ENCODE measurements at regions not wholly inside any gene's neighbourhood (a gene's known extent, or its start where the extent isn't known, plus 50 kb on each side); places are given as distances from the start of the nearest gene placed in this dataset.

GRCh38 chr20:10940941-10941340 is 267.1 kb upstream of the JAG1 start (continued):
- TF ChIP-seq E2F4 (IDR thresholded peaks at IDR 0.05; ENCODE audit: low read depth, low read length) (no peak), RAD21 (IDR thresholded peaks at IDR 0.05; ENCODE audit: insufficient read depth, low read depth, low read length) (no peak), IKZF1 (conservative IDR thresholded peaks at IDR 0.05) (peak; percentile 34), JUND (IDR thresholded peaks at IDR 0.05; ENCODE audit: low read depth, low read length) (no peak), SKIL (IDR thresholded peaks at IDR 0.05; ENCODE audit: low read depth, poor library complexity, severe bottlenecking) (peak; percentile 65), NFXL1 (IDR thresholded peaks at IDR 0.05; ENCODE audit: borderline replicate concordance) (no peak), RELA (IDR thresholded peaks at IDR 0.05; ENCODE audit: borderline replicate concordance, partially characterized antibody) (no peak), RUNX3 (IDR thresholded peaks at IDR 0.05; ENCODE audit: low read length) (peak; percentile 57), MTA2 (IDR thresholded peaks at IDR 0.05; ENCODE audit: low read depth) (peak; percentile 81), CBFB (IDR thresholded peaks at IDR 0.05; ENCODE audit: low read depth) (no peak), MYB (IDR thresholded peaks at IDR 0.05; ENCODE audit: borderline replicate concordance, low read depth, low read length) (no peak), POLR2AphosphoS5 (IDR thresholded peaks at IDR 0.05; ENCODE audit: low read length) (no peak), NFYB (IDR thresholded peaks at IDR 0.05; ENCODE audit: insufficient read depth, low read depth, low read length) (no peak), NKRF (conservative IDR thresholded peaks at IDR 0.05) (no peak), TCF12 (IDR thresholded peaks at IDR 0.05; ENCODE audit: low read depth, low read length) (peak; percentile 90), BACH1 (IDR thresholded peaks at IDR 0.05; ENCODE audit: borderline replicate concordance) (no peak), TCF7 (IDR thresholded peaks at IDR 0.05; ENCODE audit: borderline replicate concordance) (no peak), WRNIP1 (IDR thresholded peaks at IDR 0.05; ENCODE audit: borderline replicate concordance, low read depth, low read length) (no peak), RB1 (IDR thresholded peaks at IDR 0.05; ENCODE audit: borderline replicate concordance) (no peak), NR2C1 (IDR thresholded peaks at IDR 0.05) (no peak), CBX3 (IDR thresholded peaks at IDR 0.05; ENCODE audit: borderline replicate concordance, low read depth) (no peak), ZNF384 (IDR thresholded peaks at IDR 0.05; ENCODE audit: borderline replicate concordance, low read depth, low read length) (no peak), MAX (IDR thresholded peaks at IDR 0.05; ENCODE audit: low read depth, low read length) (no peak), FOXM1 (IDR thresholded peaks at IDR 0.05; ENCODE audit: low read depth, low read length) (0 out of 2 replicates have a peak, but pooled peaks have one; percentile 25), KAT2A (conservative IDR thresholded peaks at IDR 0.05; ENCODE audit: control insufficient read depth, low read depth, low read length) (no peak), HDGF (IDR thresholded peaks at IDR 0.05) (no peak), STAT3 (IDR thresholded peaks at IDR 0.05; ENCODE audit: low read depth, low read length) (no peak), SIX5 (IDR thresholded peaks at IDR 0.05; ENCODE audit: low read depth, low read length, severe bottlenecking) (no peak), NR2C2 (IDR thresholded peaks at IDR 0.05; ENCODE audit: borderline replicate concordance, control insufficient read depth, insufficient read length, low read depth) (no peak)

Measured in GM12878 (cell line).